ENCODE measurements at regions not wholly inside any gene's neighbourhood (a gene's known extent, or its start where the extent isn't known, plus 50 kb on each side); places are given as distances from the start of the nearest gene placed in this dataset.
"Not testable (repeated sequence)": the region's sequence is repeated elsewhere in the genome, so short reads cannot be mapped to it uniquely, and the experiment has no call there.

DNA sequence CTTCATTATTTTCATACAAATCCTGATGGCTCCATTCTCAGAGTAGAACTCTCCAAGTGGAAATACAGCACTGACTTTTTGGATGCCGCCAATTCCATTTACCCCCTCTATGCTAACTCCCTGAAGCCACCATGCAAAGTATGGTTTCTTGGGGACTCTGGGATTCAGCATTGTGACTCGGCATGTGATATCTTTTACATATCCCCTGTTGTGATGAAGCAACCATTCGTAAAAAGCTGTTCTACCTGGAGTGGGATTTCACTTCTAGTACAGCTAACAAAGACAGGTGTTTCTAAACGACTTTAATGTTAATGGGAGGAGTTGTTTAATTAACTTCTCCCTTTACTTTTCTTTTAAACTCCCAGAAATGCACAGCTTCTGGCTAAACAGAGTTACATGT is 533.5 kb downstream of the RBFOX1 start:
- no peak for DNase-seq
- H3K27me3 ChIP-seq: no peaks in the 10 kb centered on the region
- WGBS, 4 donors: 21 to 26% (median 23%) methylated on average over 4 of the region's 4 CpGs
- H3K9me3 ChIP-seq (replicated peaks in 1 of 3): no peaks in the 10 kb centered on the region
- TF ChIP-seq, protein P1, sequence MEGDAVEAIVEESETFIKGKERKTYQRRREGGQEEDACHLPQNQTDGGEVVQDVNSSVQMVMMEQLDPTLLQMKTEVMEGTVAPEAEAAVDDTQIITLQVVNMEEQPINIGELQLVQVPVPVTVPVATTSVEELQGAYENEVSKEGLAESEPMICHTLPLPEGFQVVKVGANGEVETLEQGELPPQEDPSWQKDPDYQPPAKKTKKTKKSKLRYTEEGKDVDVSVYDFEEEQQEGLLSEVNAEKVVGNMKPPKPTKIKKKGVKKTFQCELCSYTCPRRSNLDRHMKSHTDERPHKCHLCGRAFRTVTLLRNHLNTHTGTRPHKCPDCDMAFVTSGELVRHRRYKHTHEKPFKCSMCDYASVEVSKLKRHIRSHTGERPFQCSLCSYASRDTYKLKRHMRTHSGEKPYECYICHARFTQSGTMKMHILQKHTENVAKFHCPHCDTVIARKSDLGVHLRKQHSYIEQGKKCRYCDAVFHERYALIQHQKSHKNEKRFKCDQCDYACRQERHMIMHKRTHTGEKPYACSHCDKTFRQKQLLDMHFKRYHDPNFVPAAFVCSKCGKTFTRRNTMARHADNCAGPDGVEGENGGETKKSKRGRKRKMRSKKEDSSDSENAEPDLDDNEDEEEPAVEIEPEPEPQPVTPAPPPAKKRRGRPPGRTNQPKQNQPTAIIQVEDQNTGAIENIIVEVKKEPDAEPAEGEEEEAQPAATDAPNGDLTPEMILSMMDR (IDR thresholded peaks at IDR 0.05): no peak
- TF ChIP-seq POLR2A (IDR thresholded peaks at IDR 0.05): no peak
- no peak overlapping the region for H3K4me3 ChIP-seq
- intact Hi-C loops (cut with DNase I): no loop called here
- no peak overlapping the region for H3K27ac ChIP-seq
- no peaks in the 10 kb centered on the region for H3K36me3 ChIP-seq (replicated peaks in 1 of 2)
- no peaks in the 10 kb centered on the region for H3K4me1 ChIP-seq (replicated peaks in 1 of 2)

DNA sequence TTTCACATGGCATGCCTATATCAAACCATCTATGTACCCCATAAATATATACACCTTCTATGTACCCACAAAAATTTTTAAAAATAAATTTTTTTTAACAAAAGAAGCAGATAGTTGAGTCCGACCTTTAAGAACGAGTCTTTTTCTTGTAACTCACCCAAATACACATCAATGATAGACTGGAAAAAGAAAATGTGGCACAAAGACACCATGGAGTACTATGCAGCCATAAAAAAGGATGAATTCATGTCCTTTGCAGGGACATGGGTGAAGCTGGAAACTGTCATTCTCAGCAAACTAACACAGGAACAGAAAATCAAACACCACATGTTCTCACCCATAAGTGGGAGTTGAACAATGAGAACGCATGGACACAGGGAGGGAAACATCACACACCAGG is 532.7 kb downstream of the RBFOX1 start:
- H3K9me3 ChIP-seq (replicated peaks in 1 of 3); H3K4me1 ChIP-seq (replicated peaks in 1 of 2); H3K27me3 ChIP-seq; H3K27ac ChIP-seq; H3K4me3 ChIP-seq; intact Hi-C loops (cut with DNase I); H3K36me3 ChIP-seq (replicated peaks in 1 of 2); DNase-seq: not testable (repeated sequence)
- WGBS, 4 donors: 41 to 47% (median 43%) methylated on average over 3 of the region's 3 CpGs

DNA sequence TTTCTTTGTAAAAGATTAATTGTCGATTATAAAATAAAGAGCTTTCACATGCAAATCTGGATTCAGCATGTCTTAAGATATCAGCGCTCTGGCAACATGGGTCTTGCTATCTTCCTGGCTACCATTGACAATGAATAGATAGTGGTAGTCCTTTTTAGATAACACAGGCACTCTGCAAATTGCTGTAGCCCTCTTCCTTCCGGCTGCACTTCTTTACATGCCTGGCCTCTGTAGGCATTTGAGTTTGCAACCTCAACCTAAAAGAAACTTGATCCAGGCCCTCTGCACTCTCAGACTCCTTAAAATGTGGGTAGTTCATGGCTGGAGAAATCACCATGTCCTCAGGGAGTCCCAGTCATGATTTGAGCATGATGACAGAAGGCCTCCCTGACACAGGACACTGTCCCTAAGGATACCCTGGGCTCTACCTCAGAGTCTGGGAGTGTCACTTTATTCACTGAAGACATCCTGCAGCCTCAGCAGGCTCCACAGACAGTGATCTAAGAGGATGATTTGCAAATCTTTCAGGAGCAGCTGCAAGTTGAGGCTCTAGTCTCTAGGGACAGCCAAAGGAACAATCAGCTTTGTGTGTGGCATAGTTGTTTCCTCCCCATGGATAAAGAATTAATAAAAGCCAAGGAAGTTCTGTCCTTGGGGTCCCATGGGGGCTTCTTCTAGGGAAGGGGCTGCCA is 529.4 kb downstream of the RBFOX1 start:
- Histone ChIP-seq H3K4me3 (no peak overlapping the region), H3K4me1 (replicated peaks in 1 of 2) (no peaks in the 10 kb centered on the region), H3K36me3 (replicated peaks in 1 of 2) (no peaks in the 10 kb centered on the region), H3K9me3 (replicated peaks in 1 of 3) (no peaks in the 10 kb centered on the region), H3K27me3 (no peaks in the 10 kb centered on the region), H3K27ac (no peak overlapping the region)
- no peak for TF ChIP-seq POLR2A (IDR thresholded peaks at IDR 0.05)
- TF ChIP-seq, protein P1 (IDR thresholded peaks at IDR 0.05): no peak
- 72 to 82% (median 76%) methylated on average over 3 of the region's 3 CpGs for WGBS, 4 donors
- no peak for DNase-seq
- intact Hi-C loops (cut with DNase I): no loop called here

DNA sequence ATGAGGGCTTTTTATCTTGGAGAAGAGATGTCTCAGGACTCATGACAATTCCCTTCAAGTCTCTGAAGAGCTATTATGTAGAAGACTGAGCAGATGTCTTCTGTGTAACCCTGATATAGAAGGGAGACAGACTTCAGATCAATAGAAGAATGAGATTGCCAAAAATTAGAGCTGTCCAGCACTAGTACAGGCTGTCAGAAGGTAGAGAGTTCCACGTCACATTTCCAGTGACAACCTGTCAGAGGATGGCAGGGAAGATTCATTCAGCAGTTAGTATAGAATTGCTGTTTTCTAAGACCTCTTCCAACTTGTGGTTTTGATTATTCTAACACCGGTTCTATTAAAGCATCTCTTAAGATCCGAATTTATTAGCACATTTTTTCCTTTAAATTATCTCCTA is 520.6 kb downstream of the RBFOX1 start:
- Histone ChIP-seq H3K36me3 (replicated peaks in 1 of 2) (no peaks in the 10 kb centered on the region), H3K27ac (no peak overlapping the region), H3K9me3 (replicated peaks in 1 of 3) (no peaks in the 10 kb centered on the region), H3K27me3 (no peaks in the 10 kb centered on the region), H3K4me3 (no peak overlapping the region), H3K4me1 (replicated peaks in 1 of 2) (no peaks in the 10 kb centered on the region)
- no peak for DNase-seq
- 43 to 52% (median 51%) methylated on average over 3 of the region's 3 CpGs for WGBS, 4 donors
- intact Hi-C loops (cut with DNase I): no loop called here
- TF ChIP-seq POLR2A (IDR thresholded peaks at IDR 0.05): no peak
- TF ChIP-seq, protein P1 (IDR thresholded peaks at IDR 0.05): no peak

DNA sequence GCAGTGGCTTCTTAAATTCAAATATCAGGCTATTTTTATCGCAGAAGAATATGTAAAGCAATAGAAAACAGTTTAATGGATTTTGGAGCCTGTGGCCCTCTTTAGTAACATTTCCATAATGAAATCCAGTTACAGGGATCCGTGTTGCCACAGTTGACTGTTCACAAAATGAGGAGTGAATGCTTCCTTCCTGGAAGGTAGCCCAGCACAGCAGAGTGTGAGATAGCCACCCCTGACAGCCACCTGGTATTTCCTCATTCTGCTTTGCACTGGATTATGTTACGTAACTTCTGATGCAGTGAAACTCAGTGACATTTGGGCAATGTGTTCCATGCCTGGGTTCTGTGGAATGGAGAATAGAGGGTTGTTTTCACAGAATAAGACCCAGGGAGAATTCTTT is 517.2 kb downstream of the RBFOX1 start:
- no peaks in the 10 kb centered on the region for H3K36me3 ChIP-seq (replicated peaks in 1 of 2)
- no peaks in the 10 kb centered on the region for H3K27me3 ChIP-seq
- intact Hi-C loops (cut with DNase I): no loop called here
- H3K4me3 ChIP-seq: no peak overlapping the region
- whole genome bisulfite sequencing, 4 donors: 56 to 72% (median 63%) methylated on average over 3 of the region's 3 CpGs
- no peaks in the 10 kb centered on the region for H3K9me3 ChIP-seq (replicated peaks in 1 of 3)
- TF ChIP-seq POLR2A (IDR thresholded peaks at IDR 0.05): no peak
- TF ChIP-seq, protein P1 (IDR thresholded peaks at IDR 0.05): no peak
- H3K27ac ChIP-seq: no peak overlapping the region
- H3K4me1 ChIP-seq (replicated peaks in 1 of 2): no peaks in the 10 kb centered on the region
- DNase-seq: no peak

Measured in adrenal gland (tissue), 9 donors.